ENCODE measurements at regions not wholly inside any gene's neighbourhood (a gene's known extent, or its start where the extent isn't known, plus 50 kb on each side); places are given as distances from the start of the nearest gene placed in this dataset.
A peak's percentile ranks its signal among the peaks of the same experiment; 100 is the strongest.
"Not testable (repeated sequence)": the region's sequence is repeated elsewhere in the genome, so short reads cannot be mapped to it uniquely, and the experiment has no call there.

DNA sequence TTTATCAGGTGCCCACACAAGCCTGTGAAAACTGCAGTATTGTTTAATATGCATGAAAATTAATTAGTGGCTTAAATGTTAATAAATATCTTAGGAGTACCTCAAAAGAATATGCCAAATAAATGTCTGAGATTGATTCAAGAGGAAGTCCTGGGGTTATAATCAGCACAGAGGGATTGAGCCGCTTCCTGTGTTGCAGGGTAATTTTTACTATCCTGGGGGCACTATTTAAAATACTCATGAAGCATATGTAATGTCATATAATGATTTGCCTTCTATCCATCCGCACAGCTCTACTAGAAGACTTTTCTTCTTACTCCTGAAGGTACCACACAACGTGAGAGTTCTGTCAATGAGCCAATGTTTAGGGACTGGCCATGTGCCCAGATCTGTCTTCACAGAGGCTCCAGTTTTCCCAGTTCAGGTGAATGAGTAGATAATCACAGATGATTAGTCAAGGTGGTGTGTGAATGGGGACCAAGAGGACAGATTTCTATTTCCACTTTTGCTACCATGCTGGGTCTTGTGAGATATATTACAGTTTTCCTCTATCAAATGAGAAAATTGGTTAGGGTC is 233.3 kb downstream of the USP46 start:
- no peak for DNase-seq
- intact Hi-C loops (cut with DNase I): no loop called here

DNA sequence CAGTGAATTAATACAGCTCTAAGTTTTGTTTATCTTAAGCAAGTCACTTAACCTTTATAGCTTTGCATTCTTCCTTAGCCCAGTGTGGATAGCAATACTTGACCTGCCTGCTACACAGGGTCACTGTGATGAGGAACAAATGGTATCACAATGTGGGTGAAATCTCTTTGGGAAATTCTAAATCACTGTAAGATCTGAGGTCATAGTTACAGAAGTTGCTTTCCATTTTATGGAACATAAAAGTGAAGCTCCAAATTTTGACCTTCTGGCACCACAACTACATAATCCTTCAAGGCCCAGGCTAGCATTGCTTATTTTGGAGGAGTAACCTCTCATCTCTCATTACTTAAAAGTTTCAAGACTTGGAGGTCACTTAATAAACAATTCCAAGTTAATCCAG is 227.7 kb downstream of the USP46 start:
- intact Hi-C loops (cut with DNase I): no loop called here
- DNase-seq: no peak

DNA sequence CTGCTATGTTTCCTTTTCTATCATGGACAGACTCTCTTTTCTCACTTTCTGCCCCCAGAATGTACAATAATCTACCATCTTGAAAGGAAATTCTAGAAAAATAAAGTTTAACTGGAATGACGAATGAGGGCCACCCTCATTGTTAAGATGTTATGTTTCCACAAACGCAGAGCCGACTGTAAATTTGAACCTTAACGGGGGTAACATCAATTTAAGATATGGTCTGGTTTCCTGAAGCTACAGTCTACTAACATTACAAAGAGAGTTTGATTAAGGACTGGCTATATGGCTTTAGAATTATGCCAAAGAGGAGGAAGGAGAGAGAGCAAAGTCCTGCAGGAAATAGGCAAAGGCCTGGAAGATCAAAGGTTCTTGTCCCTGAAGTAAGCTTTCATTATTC is 227.2 kb downstream of the USP46 start:
- DNase-seq: no peak
- intact Hi-C loops (cut with DNase I): no loop called here

DNA sequence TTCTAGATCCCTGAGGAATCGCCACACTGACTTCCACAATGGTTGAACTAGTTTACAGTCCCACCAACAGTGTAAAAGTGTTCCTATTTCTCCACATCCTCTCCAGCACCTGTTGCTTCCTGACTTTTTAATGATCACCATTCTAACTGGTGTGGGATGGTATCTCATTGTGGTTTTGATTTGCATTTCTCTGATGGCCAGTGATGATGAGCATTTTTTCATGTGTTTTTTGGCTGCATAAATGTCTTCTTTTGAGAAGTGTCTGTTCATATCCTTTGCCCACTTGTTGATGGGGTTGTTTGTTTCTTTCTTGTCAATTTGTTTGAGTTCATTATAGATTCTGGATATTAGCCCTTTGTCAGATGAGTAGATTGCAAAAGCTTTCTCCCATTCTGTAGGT is 216.6 kb downstream of the USP46 start:
- DNase-seq; intact Hi-C loops (cut with DNase I): not testable (repeated sequence)

DNA sequence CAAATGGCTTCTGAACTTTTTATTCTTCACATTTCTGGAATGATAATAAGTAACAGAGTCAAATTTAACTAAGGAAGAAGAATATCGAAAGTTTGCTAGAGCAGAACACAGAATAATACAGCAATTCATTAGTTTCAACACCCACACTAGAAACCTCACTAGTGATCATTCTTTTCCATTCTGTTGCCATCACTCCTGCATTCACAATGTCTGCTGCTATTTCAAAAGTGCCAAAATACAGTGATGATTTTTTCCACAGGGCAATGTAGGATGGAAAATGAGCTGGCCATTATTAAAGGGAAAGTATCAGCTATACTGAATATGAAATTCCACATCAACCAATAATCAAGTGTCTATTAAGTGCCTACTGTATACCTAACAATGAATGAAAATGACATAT is 186.7 kb downstream of the USP46 start:
- no peak for DNase-seq
- intact Hi-C loops (cut with DNase I): no loop called here

DNA sequence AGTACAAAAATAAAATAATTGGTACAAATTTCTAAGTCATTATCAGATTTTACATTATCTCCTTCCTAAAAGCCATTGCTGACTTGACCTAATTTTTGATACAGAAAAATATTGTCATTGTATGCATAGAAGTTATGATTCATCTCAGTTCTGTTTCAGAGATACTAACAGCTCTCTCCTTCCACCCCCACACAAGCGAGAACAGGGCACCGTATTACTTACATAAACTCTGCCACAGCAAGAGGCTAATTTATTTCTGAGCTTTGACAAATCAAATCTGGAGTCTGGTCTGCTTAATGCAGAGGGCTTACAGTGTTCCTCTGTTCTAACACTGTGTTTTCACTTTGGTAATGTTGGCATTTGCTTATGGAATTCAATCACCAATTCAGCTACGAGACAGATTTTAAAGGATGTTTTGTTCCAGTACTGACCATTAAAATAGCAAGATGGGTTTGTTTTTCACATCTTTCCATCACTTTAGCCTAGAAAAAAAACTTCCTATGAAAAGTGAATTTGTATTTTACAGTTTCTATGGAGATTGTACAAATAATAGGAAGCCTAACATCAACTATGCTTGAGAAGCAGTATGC is 181.8 kb downstream of the USP46 start:
- intact Hi-C loops (cut with DNase I): no loop called here
- DNase-seq: peak in 32 of 42 donors; percentile 5 to 84 (median 46)

DNA sequence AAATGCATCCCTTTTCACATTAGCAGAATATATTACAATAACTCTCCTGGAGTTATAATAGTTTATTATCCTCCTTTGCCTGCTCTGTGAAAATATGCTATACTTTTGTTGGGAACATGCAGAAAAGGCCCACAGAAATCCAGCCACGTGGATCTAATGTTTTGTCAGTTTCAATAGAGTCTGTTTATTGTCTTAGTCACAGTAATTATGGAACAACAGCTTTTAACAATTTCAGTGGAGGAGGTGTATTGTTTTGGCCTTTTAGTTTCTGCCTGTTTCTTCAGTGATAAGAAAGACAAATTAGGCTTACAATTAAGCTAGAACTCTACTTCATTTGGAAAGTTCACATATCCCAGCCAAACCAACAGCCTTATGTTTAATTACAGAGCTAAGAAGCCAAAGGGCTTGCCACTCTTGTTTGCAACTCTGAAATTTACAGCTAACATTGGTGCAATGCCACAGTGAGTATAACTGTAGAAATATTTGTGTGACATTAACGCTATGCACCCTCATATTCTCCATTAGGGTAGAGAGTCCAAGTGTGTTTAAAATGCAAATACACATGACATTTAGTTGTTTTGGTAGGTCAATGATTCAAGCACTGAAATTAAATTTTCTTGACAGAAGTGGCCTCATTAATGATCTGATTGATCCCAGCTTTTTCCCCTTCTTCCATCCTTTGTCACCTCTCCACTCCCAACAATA is 175.8 kb downstream of the USP46 start:
- intact Hi-C loops (cut with DNase I): no loop called here
- no peak for DNase-seq

DNA sequence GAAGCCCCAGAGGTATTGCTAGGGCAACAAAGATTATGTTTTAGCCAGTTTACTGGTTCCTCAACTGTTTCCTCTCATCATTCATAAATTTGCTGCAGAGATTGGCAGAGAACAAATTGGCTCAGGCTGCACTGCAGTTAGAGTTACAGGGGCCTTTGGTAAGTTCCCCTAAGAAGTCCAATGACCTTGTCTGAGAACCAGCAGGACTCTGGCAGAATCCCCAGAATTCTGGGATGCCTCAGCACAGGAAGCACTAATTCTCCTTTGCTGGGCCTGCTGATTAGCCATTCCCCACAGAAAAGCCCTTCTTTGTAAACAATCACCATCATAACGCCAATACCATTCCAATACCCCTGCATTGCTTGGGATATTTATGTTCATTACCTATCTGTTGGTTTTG is 151.3 kb downstream of the USP46 start:
- intact Hi-C loops (cut with DNase I): no loop called here
- DNase-seq: peak in 24 of 42 donors; percentile 4 to 71 (median 29)

DNA sequence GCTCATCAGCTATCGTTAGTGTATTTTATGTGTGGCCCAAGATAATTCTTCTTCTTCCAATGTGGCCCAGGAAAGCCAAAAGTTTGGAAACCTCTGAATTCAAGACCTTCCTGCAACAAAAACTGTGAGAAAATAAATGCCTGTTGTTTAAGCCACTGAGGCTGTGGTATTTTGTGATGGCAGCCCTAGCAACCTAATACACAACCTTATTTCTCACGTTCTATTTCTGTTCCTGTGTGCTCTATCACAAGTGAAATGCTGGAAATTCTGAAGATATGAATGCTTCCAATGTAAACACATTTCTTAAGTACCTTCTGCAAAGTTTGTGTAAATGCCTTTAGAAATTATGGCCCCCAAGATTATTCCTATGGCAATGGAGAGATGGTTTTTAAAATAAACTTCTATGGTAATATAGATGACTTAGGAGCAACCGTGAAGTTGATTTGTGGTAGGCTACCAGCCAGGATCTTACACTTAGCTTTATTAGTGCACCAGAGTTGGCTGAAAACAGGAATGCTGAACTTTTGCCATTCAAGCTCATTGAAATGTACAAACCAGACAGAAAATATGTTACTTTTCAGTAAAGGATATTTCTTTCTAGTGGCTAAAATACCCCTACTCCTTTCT is 148.0 kb downstream of the USP46 start:
- DNase-seq: no peak
- intact Hi-C loops (cut with DNase I): no loop called here

DNA sequence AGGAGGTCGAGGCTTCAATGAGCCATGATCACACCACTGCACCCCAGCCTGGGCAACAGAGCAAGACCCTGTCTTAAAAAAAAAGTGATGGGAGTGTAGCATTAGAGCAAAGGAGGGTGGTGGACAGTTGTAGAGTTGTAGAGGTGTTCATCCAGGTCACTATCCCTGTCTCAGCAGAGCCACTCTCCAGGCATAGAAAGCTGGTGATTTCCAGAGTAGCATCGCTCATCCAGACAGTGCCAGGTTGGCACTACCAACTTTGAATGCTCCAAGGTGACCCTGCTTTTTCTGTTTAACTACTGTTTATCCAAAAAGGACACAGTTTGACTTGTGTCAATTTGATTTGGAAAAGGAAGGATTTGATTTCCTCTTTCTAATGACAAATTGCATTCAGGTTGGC is 147.3 kb downstream of the USP46 start:
- DNase-seq: no peak
- intact Hi-C loops (cut with DNase I): no loop called here

DNA sequence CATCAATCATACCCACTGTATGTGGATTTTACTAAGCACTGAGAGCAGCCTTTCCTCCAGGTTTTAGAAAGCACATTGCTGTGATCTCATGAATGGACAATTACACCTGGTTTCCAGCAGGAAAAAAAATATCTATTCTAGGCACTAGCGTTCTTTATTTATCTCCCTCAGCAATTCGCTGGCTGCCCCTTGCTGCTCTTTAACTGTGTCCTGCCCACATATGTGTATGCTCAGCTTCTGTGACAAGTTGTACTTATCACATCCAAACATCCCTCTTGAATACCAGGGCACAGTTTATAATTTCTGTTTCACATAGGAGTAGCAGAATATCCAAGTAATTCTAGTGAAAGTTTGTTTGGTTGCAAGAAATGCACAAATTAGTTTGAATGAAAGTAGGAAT is 146.8 kb downstream of the USP46 start:
- intact Hi-C loops (cut with DNase I): no loop called here
- no peak for DNase-seq

DNA sequence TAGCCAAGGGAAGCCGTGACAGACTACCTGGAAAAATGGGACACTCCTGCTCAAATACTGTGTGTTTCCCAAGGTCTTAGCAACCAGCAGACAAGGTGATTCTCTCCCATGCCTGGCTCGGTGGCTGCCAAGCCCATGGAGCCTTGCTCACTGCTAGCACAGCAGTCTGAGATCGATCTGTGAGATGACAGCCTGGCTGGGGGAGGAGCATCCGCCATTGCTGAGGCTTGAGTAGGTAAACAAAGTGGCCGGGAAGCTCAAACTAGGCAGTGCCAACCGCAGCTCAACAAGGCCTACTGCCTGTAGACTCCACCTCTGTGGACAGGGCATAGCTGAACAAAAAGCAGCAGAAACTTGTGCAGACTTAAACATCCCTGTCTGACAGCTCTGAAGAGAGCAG is 137.0 kb downstream of the USP46 start:
- DNase-seq; intact Hi-C loops (cut with DNase I): not testable (repeated sequence)

DNA sequence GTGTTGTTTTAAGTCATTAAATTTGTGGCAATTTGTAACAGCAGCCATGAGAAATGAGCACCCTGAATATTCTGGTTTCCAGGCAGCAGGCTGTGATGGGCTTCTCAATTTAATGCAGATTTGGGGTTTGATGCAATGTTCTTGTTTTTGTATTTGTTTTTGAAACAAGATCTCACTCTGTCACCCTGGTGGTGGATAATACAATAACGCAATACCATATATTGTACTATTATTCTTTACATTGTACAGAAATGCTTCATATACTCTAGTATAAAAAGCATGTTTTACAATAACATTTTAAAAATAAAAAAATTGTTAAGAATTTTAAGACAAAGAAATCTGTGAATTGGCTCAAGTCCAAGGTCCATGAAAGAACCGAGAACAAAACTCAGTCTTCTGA is 129.1 kb downstream of the USP46 start:
- no peak for DNase-seq
- intact Hi-C loops (cut with DNase I): no loop called here

DNA sequence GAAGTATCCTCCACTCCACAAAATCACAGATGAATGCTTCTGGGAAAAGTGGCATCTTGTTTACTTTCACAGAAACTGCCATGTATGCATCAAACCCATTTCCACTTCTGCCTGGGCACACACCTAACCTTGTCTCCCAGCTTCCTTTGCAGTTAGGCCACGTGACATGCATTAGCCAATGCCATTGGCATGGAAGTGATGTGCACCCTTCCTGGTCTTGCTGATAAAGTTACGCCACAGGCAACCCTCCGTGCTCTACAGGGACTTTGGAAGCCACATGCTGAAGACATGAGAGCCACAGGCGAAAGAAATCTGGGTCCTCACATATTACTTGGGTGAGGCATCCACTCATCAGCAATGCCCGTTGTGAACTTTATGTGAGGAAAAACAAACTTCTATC is 123.3 kb downstream of the USP46 start:
- DNase-seq: no peak
- intact Hi-C loops (cut with DNase I): no loop called here

All from head of caudate nucleus (tissue), 42 donors.